ENCODE measurements at regions not wholly inside any gene's neighbourhood (a gene's known extent, or its start where the extent isn't known, plus 50 kb on each side); places are given as distances from the start of the nearest gene placed in this dataset.

DNA sequence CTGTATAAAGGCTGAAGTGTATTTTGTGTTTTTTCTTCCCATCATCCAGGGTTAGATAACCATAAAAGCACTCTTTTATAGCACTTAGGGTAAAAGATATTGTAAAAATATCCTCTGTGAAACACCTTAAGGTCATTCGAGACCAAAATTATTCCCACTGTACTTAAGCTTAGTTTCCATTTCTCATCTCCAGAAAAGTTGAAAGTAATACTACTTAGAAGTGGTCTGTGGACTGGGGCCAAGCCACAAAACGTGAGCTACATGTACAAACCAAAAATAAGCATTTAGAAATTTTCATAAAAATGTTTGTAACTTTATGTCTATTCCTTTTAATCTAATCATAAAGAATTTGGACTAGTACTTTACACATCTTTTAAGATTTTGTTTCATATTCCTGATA, 142.0 kb upstream of the NTM start:
- TF ChIP-seq POLR2A (IDR thresholded peaks at IDR 0.05) (no peak), CTCF (IDR thresholded peaks at IDR 0.05) (no peak)

All from right lobe of liver (tissue), 4 donors.